Suprapubic skin (tissue), 4 donors: ENCODE measurements at regions not wholly inside any gene's neighbourhood (a gene's known extent, or its start where the extent isn't known, plus 50 kb on each side); places are given as distances from the start of the nearest gene placed in this dataset.

Experiments
- POLR2A ChIP-seq, 2 donors: fragments of 450-650 bp; IDR thresholded peaks; one replicate each; pipeline ENCODE4 v1.6.1; 2017; ENCODE audit warnings: antibody characterized with exemption in 2 of 2, mild to moderate bottlenecking in 2 of 2, moderate library complexity in 2 of 2
- POLR2AphosphoS5 ChIP-seq, 3 donors: sonication (generic); formaldehyde crosslinking; IDR thresholded peaks; one replicate each; pipeline ENCODE4 v1.6.1; 2017; ENCODE audit warnings: antibody characterized with exemption in 3 of 3
- TF ChIP-seq, protein P1 (sequence below), 2 donors: fragments of 200-600 bp in 1 of 2; fragments of 450-650 bp in 1 of 2; sonication (generic) in 1 of 2; IDR thresholded peaks; one replicate each; pipeline ENCODE4 v1.5.1; 2016 to 2019; ENCODE audit warnings: antibody characterized with exemption in 2 of 2, mild to moderate bottlenecking in 1 of 2, moderate library complexity in 1 of 2

DNA sequence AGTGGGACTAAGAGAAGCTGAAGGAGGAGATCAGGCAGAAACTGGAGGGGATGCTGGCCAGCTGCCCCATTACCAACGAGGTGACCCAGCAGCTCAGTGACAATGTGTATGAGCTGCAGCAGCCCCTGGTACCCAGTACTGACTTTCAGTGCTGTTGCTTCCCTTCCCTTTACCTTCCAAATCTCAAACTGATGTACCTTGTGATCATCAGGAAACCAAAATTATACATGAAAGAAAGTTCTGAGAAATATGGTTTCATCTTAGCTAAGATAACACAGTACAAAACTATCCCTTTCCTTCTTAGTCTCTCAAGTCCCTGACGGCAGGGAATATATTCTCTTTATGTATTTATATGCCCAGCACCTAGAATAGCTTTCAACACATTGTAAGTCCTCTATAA lies 52.3 kb upstream of the CERS6 start:
- TF ChIP-seq, protein P1, sequence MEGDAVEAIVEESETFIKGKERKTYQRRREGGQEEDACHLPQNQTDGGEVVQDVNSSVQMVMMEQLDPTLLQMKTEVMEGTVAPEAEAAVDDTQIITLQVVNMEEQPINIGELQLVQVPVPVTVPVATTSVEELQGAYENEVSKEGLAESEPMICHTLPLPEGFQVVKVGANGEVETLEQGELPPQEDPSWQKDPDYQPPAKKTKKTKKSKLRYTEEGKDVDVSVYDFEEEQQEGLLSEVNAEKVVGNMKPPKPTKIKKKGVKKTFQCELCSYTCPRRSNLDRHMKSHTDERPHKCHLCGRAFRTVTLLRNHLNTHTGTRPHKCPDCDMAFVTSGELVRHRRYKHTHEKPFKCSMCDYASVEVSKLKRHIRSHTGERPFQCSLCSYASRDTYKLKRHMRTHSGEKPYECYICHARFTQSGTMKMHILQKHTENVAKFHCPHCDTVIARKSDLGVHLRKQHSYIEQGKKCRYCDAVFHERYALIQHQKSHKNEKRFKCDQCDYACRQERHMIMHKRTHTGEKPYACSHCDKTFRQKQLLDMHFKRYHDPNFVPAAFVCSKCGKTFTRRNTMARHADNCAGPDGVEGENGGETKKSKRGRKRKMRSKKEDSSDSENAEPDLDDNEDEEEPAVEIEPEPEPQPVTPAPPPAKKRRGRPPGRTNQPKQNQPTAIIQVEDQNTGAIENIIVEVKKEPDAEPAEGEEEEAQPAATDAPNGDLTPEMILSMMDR (IDR thresholded peaks at IDR 0.05) = no peak
- TF ChIP-seq POLR2AphosphoS5 (IDR thresholded peaks at IDR 0.05) = no peak
- TF ChIP-seq POLR2A (IDR thresholded peaks at IDR 0.05) = no peak
